Adrenal gland (tissue), 5 donors: ENCODE measurements at regions not wholly inside any gene's neighbourhood (a gene's known extent, or its start where the extent isn't known, plus 50 kb on each side); places are given as distances from the start of the nearest gene placed in this dataset.

Source experiments
- POLR2A ChIP-seq, 2 donors: fragments of 450-650 bp; IDR thresholded peaks; one replicate each; pipeline ENCODE4 v1.6.1; 2017; ENCODE audit warnings: antibody characterized with exemption in 2 of 2, mild to moderate bottlenecking in 2 of 2, moderate library complexity in 1 of 2
- TF ChIP-seq, protein P1 (sequence below), 6 experiments: fragments of 450-650 bp in 4 of 6; fragments of 200-600 bp in 2 of 6; sonication (generic) in 1 of 6; IDR thresholded peaks; 1 replicate in 5 of 6; 2 replicates in 1 of 6; pipeline versions ENCODE4 v1.5.1 to v1.8.0; 2016 to 2021; ENCODE audit warnings: antibody characterized with exemption in 6 of 6, mild to moderate bottlenecking in 2 of 6, moderate library complexity in 1 of 6
- donor health status: DM: no; HTN: no; CAD: no.

DNA sequence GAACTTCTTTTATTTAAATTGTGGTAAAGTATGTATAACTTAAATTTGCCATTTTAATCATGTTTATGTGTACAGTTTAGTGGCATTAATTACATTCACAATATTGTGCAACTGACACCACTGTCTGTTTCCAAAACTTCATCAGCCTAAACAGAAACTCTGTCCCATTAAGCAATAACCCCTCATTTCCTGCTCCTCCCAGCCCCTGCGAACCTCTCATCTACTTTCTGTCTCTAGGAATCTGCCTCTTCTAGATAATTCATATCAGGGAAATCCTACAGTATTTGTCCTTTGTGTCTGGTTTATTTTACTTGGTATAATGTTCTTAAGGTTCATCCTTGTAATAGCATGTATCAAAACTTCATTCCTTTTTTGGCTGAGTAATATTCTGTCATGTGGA lies 75.1 kb downstream of the BOLA3 start:
- TF ChIP-seq, protein P1, sequence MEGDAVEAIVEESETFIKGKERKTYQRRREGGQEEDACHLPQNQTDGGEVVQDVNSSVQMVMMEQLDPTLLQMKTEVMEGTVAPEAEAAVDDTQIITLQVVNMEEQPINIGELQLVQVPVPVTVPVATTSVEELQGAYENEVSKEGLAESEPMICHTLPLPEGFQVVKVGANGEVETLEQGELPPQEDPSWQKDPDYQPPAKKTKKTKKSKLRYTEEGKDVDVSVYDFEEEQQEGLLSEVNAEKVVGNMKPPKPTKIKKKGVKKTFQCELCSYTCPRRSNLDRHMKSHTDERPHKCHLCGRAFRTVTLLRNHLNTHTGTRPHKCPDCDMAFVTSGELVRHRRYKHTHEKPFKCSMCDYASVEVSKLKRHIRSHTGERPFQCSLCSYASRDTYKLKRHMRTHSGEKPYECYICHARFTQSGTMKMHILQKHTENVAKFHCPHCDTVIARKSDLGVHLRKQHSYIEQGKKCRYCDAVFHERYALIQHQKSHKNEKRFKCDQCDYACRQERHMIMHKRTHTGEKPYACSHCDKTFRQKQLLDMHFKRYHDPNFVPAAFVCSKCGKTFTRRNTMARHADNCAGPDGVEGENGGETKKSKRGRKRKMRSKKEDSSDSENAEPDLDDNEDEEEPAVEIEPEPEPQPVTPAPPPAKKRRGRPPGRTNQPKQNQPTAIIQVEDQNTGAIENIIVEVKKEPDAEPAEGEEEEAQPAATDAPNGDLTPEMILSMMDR (IDR thresholded peaks at IDR 0.05) = no peak
- no peak for TF ChIP-seq POLR2A (IDR thresholded peaks at IDR 0.05)
